NCI-H82 (cell line): ENCODE measurements at regions not wholly inside any gene's neighbourhood (a gene's known extent, or its start where the extent isn't known, plus 50 kb on each side); places are given as distances from the start of the nearest gene placed in this dataset.
"Not testable (repeated sequence)": the region's sequence is repeated elsewhere in the genome, so short reads cannot be mapped to it uniquely, and the experiment has no call there.

ENCODE experiments used
- DNase-seq: peaks from one replicate; lab custom pipeline; 2025; lab: John Stamatoyannopoulos, UW

- DNase-seq: no peak
These were observed 49.7 kb downstream of the SIPA1L2 start for GRCh38 chr1:232579958-232580941.

DNA sequence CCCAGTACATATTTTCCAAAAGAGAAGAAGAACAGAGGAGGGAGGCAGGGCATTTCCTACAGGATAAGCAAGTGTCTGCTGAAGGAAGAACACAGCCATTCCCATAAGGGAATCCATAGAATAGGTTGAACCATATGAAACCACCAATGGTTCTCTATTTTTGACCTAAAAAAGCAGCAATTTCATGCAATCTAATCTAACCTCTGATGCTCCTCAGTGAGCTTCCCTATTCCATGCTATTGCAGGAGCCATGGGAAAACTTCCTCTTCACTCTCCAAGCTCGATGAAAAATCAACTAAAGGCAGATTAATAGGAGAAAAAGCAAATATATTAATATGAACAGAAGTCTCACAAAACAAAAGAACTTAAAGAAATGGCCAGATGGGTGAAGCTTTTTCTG lies 50.5 kb downstream of the SIPA1L2 start:
- DNase-seq: no peak

DNA sequence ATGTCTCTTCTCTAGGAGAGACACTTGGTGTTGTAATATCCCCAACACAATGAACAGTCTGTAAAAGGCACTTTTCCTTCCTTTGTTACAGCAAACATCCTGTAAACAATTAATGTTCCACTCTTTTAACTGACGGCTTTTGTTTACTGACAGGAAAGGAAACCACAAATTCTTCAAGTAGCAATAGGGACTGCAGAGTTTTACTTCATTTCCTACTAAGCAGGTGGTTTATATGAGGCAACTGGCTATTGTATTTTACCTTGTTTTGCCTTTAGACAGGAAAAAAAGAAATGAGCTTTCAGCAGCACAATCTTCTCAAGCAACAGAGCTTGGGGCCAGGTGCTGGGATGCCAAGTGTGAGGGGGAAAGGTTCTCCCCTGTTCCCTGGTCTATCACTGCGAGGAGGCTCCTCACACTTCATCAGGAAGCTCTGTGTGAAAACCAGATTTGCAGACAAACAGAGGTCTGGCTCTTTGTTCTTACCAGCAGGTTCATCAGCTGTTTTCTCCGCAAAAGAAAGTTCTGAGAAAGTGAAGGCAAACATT lies 51.2 kb downstream of the SIPA1L2 start:
- DNase-seq: no peak

GRCh38 chr1:232577772-232578171 lies 52.2 kb downstream of the SIPA1L2 start:
- no peak for DNase-seq

GRCh38 chr1:232576537-232576936 lies 53.4 kb downstream of the SIPA1L2 start:
- no peak for DNase-seq

DNA sequence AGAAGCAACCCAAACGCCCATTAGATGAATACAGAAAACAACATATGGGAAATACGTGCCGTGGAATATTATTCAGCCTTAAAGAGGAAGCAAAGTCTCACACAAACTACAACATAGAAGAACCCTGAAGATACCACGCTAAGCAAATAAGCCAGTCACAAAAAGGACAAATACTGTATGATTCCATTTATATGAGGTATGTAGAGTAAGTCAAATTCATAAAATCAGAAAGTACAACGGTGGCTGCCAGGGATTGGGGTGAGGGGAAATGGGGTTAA lies 54.2 kb downstream of the SIPA1L2 start:
- DNase-seq: no peak

DNA sequence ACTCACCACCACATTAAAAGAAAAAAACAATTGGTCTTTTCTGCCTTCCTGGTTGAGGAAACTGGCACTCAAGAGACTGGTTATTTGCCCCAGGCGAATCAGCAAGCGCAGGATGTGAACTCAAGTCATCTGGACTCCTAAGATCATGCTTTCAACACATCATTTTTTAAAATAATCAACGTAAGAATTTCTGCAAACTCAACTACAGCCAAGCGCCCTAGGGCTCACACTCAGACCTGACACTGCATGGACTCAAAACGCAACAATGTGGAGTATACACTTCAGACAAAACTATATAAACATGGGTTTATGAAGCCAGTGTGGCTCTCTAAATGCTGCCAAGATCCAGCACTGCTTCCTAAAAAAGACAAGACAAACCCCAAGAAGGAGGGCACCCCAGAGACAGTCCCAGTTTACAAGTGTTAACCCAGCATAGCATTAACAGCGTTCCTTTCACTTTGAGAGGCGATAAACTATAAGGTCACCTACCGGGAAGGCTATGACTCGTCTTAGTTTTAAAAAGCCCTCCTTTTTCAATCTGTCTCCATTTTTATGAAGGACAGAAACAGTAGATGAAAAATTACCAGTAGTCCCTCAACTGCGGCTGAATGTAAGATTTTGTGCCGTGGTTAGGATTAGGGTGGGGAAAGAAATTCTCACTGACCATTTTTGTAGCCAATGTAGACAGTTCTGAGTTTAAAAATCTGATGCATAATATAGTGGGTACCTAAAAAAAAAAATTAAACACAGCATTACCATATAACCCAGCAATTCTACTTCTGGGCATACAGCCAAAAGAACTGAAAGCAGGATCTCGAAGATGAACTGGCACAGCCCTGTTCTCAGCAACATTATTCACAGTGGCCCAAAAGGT lies 54.8 kb downstream of the SIPA1L2 start:
- DNase-seq: no peak

- no peak for DNase-seq
These were observed 55.9 kb downstream of the SIPA1L2 start for GRCh38 chr1:232574077-232574476.

DNA sequence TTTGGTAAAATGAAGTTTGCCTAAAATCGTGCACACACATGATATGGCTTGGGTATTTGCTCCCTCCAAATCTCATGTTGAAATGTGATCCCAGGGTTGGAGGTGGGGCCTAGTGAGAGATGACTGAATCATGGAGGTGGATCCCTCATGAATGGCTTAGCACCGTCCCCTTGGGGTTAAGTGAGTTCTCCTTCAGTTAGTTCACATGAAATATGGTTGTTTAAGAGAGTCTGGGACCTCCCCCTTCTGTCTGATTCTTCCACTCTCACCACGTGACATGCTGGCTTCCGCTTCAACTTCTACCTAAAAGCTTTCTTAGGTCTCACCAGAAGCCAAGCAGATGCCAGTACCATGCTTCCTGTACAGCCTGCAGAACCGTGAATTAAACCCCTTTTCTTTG lies 58.4 kb downstream of the SIPA1L2 start:
- peak; percentile 63 for DNase-seq

GRCh38 chr1:232570007-232570406 lies 59.9 kb downstream of the SIPA1L2 start:
- peak; percentile 74 for DNase-seq

DNA sequence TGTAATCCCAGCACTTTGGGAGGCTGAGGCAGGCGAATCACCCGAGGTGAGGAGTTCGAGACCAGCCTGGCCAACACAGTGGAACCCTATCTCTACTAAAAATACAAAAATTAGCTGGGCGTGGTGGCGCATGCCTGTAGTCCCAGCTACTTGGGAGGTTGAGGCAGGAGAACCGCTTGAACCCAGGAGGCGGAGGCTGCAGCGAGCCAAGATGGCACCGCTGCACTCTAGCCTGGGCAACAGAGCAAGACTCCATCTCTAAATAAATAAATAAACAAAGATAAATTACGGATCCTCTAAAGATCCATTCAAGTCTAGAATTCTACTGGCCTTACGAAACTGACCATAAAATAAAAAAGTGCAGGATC lies 60.4 kb downstream of the SIPA1L2 start:
- not testable (repeated sequence) for DNase-seq

DNA sequence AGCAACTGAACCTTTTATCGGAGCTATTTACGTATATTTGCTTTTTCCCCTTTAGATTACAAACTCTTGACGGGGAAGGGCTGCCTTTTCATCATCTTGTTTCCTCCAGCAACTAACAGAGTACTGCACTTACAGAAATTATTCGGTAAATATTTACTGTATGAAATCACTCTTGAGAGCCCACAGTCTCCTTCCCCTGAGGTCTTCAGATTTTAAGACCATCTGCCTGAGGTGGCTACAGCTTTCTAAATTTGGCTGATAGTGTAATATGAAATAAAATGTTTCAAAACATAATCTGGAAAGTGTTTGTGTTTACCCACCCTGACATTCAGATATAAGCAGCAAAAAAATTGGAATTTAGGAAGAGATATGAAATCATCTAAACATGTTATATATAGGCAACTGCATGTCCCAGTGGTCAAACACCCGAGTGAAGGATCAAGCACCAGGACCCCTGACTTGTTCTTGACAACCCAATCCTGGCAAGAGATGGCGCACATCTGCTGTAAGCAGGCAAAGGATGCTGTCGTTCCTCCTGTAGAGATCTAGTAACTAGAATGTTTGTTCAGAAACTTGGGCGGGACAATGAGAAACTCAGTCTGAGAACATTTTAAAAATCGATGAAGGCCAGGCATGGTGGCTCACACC lies 60.9 kb downstream of the SIPA1L2 start:
- DNase-seq: no peak

GRCh38 chr1:232568331-232568852 lies 61.5 kb downstream of the SIPA1L2 start:
- peak; percentile 11 for DNase-seq

- DNase-seq: no peak
These were observed 63.8 kb downstream of the SIPA1L2 start for GRCh38 chr1:232566093-232566492.

GRCh38 chr1:232562855-232563510 lies 67.0 kb downstream of the SIPA1L2 start:
- DNase-seq: no peak

DNA sequence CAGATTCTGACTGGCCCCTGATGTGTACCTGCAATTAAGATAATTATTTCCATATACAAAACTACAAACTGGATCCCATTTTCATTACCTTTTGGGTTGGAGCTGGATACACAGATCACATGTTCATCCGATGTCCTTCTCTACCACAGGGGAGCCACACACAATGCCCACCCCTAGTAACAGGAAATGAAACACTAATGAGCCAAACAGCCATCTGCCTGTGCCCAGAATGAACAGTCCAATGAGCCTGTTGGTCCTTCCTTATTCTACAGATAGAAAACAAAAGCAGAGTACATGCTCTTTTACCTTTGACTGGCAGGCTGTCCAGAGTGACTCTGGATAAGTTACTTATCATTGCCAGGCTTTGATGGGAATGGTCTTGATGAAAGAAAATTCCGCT lies 68.6 kb downstream of the SIPA1L2 start:
- no peak for DNase-seq

DNA sequence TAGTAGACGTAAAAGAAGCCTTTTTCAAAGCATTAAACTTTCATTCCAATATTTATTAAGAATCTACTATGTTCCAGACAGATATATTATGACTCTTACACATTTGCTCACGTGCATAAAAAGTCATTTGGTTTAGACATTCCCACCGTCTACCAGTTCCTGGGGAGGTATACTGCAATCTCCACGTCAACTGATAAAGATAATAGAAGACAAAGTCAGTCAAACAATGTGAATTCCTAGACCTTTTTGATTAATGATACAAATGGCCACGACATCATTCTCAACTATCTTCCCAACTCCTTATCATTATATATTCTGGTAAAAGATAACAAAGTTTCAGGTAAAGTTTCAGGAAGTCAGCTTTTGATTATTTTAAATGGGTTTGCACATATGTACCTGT lies 69.0 kb downstream of the SIPA1L2 start:
- no peak for DNase-seq

GRCh38 chr1:232558954-232559353 lies 71.0 kb downstream of the SIPA1L2 start:
- DNase-seq: no peak

- DNase-seq: no peak
These were observed 72.3 kb downstream of the SIPA1L2 start for GRCh38 chr1:232557502-232558191.

- DNase-seq: no peak
These were observed 72.8 kb downstream of the SIPA1L2 start for GRCh38 chr1:232557096-232557495.

- DNase-seq: no peak
These were observed 73.6 kb downstream of the SIPA1L2 start for GRCh38 chr1:232556351-232556750.
